SH-SY5Y (cell line): ENCODE measurements at regions not wholly inside any gene's neighbourhood (a gene's known extent, or its start where the extent isn't known, plus 50 kb on each side); places are given as distances from the start of the nearest gene placed in this dataset.

Experiments used
- GATA2 ChIP-seq: IDR thresholded peaks from 2 replicates; pipeline ENCODE4 v1.6.1; 2011; ENCODE audit warnings: mild to moderate bottlenecking, low read depth, low read length
- GATA3 ChIP-seq: IDR thresholded peaks from 2 replicates; pipeline ENCODE4 v1.6.1; 2011; ENCODE audit warnings: low read depth, mild to moderate bottlenecking, low read length, moderate library complexity

DNA sequence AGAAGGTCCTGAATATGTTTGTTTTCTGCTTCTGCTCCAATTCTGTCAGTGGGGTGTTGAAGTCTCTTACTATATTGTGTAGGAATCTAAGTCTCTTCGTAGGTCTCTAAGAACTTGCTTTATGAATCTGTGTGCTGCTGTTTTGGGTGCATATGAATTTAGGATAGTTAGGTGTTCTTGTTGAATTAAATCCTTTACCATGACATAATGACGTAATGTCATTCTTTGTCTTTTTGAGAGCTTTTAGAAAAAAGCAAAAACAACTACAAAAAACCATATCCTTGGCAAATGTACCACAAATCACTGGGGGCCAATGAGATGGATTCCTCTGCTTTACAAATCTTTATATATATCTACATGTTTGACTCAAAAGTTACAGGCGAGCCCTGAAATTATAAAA is 576.1 kb downstream of the CDH18 start:
- TF ChIP-seq GATA2, result no peak
- no peak for TF ChIP-seq GATA3
